ENCODE measurements at regions not wholly inside any gene's neighbourhood (a gene's known extent, or its start where the extent isn't known, plus 50 kb on each side); places are given as distances from the start of the nearest gene placed in this dataset.

DNA sequence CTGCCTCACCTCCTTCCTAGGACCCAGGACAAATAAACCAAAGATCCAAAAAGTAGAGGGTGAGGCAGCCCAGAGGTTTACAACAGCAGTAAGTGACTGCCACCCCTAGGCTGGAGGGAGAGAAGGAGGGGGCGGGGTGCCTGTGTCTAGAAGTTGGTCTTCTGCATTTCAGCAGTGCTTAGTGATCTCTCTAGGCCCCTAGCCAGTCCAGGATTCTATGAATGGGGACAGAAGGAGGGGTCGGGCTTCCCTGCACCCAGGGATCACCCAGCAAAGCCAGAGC is 62.8 kb upstream of the KDM7A start:
- 70 to 97% methylated on average over 2 of the region's 2 CpGs for WGBS, 2 donors
- peaks cover 0 to 12% (median 7%) of the 10 kb centered on the region in 3 donors for H3K4me1 ChIP-seq
- TF ChIP-seq, protein P1, sequence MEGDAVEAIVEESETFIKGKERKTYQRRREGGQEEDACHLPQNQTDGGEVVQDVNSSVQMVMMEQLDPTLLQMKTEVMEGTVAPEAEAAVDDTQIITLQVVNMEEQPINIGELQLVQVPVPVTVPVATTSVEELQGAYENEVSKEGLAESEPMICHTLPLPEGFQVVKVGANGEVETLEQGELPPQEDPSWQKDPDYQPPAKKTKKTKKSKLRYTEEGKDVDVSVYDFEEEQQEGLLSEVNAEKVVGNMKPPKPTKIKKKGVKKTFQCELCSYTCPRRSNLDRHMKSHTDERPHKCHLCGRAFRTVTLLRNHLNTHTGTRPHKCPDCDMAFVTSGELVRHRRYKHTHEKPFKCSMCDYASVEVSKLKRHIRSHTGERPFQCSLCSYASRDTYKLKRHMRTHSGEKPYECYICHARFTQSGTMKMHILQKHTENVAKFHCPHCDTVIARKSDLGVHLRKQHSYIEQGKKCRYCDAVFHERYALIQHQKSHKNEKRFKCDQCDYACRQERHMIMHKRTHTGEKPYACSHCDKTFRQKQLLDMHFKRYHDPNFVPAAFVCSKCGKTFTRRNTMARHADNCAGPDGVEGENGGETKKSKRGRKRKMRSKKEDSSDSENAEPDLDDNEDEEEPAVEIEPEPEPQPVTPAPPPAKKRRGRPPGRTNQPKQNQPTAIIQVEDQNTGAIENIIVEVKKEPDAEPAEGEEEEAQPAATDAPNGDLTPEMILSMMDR (IDR thresholded peaks at IDR 0.05), result no peak
- DNase-seq, result no peak
- intact Hi-C loops (cut with DNase I), result no loop called here
- ATAC-seq, result no peak
- FAIRE-seq, result no peak
- H3K9me3 ChIP-seq, result no peaks in the 10 kb centered on the region
- no peak overlapping the region for H3K4me3 ChIP-seq
- H3K27ac ChIP-seq, result no peak overlapping the region
- no peaks in the 10 kb centered on the region for H3K27me3 ChIP-seq
- no peaks in the 10 kb centered on the region for H3K36me3 ChIP-seq

DNA sequence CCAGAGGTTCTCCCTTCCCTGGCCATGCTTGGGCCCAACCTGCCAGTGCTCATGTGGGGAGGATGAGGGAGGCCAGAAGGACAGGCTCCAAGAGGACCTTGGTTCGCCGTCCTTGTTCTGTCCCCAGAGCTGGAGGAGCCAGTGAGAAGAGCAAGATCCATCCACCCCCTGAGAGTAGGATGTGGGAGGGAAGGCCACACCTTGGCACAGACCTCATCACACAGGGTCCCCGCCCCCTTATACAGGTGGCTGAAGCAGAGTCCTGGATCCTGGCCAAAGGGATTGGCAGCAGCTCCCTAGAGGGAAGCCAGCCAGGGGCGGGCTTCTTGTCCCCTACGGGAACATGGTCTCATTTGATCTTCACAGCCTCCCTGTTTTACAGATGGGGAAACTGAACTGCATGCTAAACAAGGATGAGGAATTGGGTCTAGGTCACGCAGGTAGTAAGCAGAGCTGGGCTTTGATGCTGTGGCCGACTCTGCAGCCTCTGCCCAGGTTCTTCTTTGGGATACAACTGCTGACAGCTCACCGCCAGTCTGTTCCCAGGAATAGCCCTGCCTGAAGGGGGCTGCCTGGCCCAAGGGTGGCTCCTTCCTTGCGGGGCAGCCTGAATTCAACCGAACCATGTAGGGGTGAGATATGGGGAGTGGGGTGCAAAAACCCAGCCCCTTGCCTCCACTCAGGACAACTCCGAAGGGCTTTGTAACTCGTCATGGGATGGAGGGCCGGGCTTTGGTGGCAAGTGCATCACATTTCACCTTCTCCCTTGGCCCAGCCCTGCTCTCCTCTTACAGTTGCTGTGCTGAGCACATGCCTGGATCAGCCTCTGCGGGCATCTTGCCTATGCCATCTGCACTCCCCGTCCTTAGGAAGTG is 62.2 kb upstream of the KDM7A start:
- DNase-seq, result peak in 3 of 6 donors; percentile 31 to 34 (median 31)
- Histone ChIP-seq H3K27me3 (no peaks in the 10 kb centered on the region), H3K4me1 (peaks cover 0 to 12% (median 7%) of the 10 kb centered on the region in 3 donors), H3K36me3 (no peaks in the 10 kb centered on the region), H3K9me3 (no peaks in the 10 kb centered on the region), H3K4me3 (no peak overlapping the region), H3K27ac (no peak overlapping the region)
- TF ChIP-seq, protein P1 (IDR thresholded peaks at IDR 0.05), result no peak
- ATAC-seq, result peak in 3 of 4 donors; percentile 53 to 61 (median 58)
- intact Hi-C loops (cut with DNase I), result no loop called here
- FAIRE-seq, result no peak
- WGBS, 2 donors, result 70 to 75% methylated on average over 15 of the region's 15 CpGs

DNA sequence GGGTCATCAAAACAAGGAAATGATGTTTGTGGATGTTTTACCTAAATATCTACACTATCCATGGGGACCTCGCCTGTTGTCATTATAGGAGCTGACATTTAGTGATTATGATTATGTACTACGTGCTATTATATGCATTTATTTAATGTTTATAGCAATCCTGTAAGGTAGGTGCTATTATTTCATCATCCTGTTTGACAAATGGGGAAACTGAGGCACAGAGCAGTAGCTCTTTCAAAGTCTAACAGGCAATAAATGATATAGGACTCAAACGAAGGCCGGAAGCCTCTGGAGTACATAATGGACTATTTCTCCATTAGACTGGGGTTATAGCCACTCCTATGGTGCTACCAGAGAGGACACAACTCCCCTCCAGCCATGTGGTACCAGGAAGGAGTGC is 60.6 kb upstream of the KDM7A start:
- WGBS, 2 donors, result 89% methylated on average over 4 of the region's 4 CpGs
- H3K9me3 ChIP-seq, result no peaks in the 10 kb centered on the region
- ATAC-seq (no peak), DNase-seq (no peak), FAIRE-seq (no peak)
- H3K27ac ChIP-seq, result no peak overlapping the region
- intact Hi-C loops (cut with DNase I), result no loop called here
- TF ChIP-seq, protein P1 (IDR thresholded peaks at IDR 0.05), result no peak
- H3K4me1 ChIP-seq, result peaks cover 0 to 6% (median 0%) of the 10 kb centered on the region in 3 donors
- no peaks in the 10 kb centered on the region for H3K36me3 ChIP-seq
- no peaks in the 10 kb centered on the region for H3K27me3 ChIP-seq
- H3K4me3 ChIP-seq, result no peak overlapping the region

DNA sequence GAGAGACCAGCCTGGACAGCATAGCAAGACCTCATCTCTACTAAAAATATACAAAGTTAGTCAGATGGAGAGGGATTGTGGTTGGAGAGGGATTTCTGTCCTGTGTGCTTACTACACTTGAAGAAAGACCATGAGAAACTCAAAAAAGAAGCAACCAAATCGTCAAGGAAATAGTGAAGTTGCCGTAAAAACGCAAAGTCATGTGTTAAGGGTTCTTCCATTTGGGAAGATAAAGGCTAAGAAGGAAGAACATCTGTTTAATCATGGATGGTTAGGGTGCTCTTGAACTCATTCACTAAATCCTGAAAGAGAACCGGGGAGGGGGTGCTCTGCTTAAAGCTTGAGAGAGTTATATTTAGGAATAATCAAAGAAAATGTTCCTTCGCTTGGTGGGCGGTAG is 59.8 kb upstream of the KDM7A start:
- H3K36me3 ChIP-seq, result no peaks in the 10 kb centered on the region
- H3K4me1 ChIP-seq, result no peaks in the 10 kb centered on the region
- no peak overlapping the region for H3K4me3 ChIP-seq
- ATAC-seq (no peak), DNase-seq (no peak), FAIRE-seq (no peak)
- TF ChIP-seq, protein P1 (IDR thresholded peaks at IDR 0.05), result no peak
- WGBS, 2 donors, result 89 to 96% methylated on average over 6 of the region's 6 CpGs
- H3K9me3 ChIP-seq, result no peaks in the 10 kb centered on the region
- no peak overlapping the region for H3K27ac ChIP-seq
- intact Hi-C loops (cut with DNase I), result no loop called here
- no peaks in the 10 kb centered on the region for H3K27me3 ChIP-seq

DNA sequence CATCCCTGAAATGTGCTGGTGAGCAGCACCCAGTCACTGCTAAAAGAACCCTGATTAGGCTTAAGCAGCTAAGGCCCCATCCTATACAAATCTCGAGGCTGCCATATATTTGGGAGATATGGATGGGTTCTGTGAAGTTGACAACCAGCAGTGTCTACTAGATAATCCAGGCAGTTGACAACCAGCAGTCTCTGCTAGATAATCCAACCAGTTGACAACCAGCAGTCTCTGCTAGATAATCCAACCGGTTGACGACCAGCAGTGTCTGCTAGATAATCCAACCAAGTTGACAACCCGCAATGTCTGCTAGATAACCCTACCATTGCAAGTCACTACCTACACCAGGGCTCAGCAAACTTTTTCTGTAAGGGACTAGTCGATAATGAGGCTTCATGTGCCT is 58.3 kb upstream of the KDM7A start:
- intact Hi-C loops (cut with DNase I), result no loop called here
- no peak for ATAC-seq
- 79 to 81% methylated on average over 5 of the region's 5 CpGs for WGBS, 2 donors

More for the DNA sequence above, 58.3 kb upstream of the KDM7A start:
- FAIRE-seq, result no peak
- Histone ChIP-seq H3K4me1 (no peaks in the 10 kb centered on the region), H3K36me3 (no peaks in the 10 kb centered on the region), H3K4me3 (no peak overlapping the region), H3K9me3 (no peaks in the 10 kb centered on the region), H3K27ac (no peak overlapping the region), H3K27me3 (no peaks in the 10 kb centered on the region)
- no peak for DNase-seq
- TF ChIP-seq, protein P1 (IDR thresholded peaks at IDR 0.05), result no peak

Measured in pancreas (tissue), 10 donors.